ENCODE measurements at regions not wholly inside any gene's neighbourhood (a gene's known extent, or its start where the extent isn't known, plus 50 kb on each side); places are given as distances from the start of the nearest gene placed in this dataset.

DNA sequence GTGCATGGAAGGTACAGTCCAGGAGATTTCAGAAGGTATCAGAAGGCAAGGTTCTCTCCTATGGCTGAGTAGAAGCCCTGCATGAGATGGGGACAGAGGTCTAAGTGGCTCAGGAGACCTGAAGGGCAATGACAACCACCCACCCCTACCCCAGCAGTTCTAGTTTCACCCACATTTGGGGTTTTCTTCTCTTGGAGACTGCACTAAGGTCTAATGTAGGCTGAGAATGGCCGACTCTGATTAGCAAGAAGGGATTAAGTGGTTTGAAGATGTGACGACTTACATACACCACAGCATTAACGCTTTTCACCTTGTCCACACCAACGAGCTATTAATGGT, 71.7 kb upstream of the SOX5 start:
- H3K27me3 ChIP-seq = no peaks in the 10 kb centered on the region
- intact Hi-C loops (cut with DNase I; ENCODE audit: low total_unique reads) = no loop called here
- H3K36me3 ChIP-seq (ENCODE audit: low read depth, missing control alignments) = no peaks in the 10 kb centered on the region
- H3K4me3 ChIP-seq = no peak overlapping the region
- no peaks in the 10 kb centered on the region for H3K9me3 ChIP-seq
- DNase-seq = no peak
- no peak overlapping the region for H3K27ac ChIP-seq
- 94 to 96% methylated on average over 4 of the region's 4 CpGs for WGBS, 2 donors
- no peaks in the 10 kb centered on the region for H3K4me1 ChIP-seq
- no peak for TF ChIP-seq POLR2A (IDR thresholded peaks at IDR 0.05)
- TF ChIP-seq, protein P1, sequence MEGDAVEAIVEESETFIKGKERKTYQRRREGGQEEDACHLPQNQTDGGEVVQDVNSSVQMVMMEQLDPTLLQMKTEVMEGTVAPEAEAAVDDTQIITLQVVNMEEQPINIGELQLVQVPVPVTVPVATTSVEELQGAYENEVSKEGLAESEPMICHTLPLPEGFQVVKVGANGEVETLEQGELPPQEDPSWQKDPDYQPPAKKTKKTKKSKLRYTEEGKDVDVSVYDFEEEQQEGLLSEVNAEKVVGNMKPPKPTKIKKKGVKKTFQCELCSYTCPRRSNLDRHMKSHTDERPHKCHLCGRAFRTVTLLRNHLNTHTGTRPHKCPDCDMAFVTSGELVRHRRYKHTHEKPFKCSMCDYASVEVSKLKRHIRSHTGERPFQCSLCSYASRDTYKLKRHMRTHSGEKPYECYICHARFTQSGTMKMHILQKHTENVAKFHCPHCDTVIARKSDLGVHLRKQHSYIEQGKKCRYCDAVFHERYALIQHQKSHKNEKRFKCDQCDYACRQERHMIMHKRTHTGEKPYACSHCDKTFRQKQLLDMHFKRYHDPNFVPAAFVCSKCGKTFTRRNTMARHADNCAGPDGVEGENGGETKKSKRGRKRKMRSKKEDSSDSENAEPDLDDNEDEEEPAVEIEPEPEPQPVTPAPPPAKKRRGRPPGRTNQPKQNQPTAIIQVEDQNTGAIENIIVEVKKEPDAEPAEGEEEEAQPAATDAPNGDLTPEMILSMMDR (IDR thresholded peaks at IDR 0.05) = no peak

DNA sequence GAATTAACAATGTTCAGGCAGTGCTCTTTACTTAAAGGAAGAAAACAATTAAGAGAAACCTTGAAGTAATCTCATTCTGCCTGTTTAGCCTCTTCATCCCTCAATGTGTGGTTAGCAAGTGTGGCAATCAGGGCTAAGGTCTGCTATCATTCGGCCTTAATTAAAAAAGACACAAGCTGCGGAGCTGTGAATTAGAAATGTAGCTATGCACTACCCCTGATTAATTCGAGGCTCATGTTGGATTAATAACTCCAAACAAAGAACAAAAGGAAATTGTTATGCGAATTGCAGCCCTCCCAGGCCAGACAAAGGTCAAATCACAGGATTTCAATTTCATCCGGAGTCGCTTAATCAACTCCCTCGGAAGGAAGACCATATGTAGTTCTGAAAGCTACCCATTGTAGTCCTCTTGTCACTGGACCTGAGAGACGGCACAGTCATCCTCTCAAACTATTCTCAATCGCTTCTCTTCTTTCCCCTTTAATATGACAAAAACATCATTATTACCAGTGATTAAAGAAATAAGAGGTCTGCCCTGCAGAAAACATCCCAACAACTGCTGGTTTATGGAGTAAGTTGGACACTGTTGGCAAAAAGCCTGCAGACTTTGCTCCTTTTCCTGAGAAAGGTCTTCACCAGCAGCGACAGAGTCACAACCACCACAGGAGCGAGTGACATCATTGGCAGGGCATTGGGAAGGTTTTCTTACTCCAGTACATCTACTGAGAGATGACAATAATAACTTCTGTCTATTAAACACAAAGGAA, 71.1 kb upstream of the SOX5 start:
- TF ChIP-seq POLR2A (IDR thresholded peaks at IDR 0.05) = no peak
- TF ChIP-seq, protein P1 (IDR thresholded peaks at IDR 0.05) = no peak
- no peak for DNase-seq
- Histone ChIP-seq H3K27ac (no peak overlapping the region), H3K36me3 (ENCODE audit: low read depth, missing control alignments) (no peaks in the 10 kb centered on the region), H3K27me3 (no peaks in the 10 kb centered on the region), H3K4me3 (no peak overlapping the region), H3K4me1 (no peaks in the 10 kb centered on the region), H3K9me3 (no peaks in the 10 kb centered on the region)
- intact Hi-C loops (cut with DNase I; ENCODE audit: low total_unique reads) = no loop called here
- WGBS, 2 donors = 82 to 85% methylated on average over 11 of the region's 11 CpGs

- no peak overlapping the region for H3K27ac ChIP-seq
- no peak for TF ChIP-seq POLR2A (IDR thresholded peaks at IDR 0.05)
- TF ChIP-seq, protein P1 (IDR thresholded peaks at IDR 0.05) = no peak
- intact Hi-C loops (cut with DNase I; ENCODE audit: low total_unique reads) = no loop called here
- WGBS, 2 donors = 92 to 95% methylated on average over 2 of the region's 2 CpGs
- no peaks in the 10 kb centered on the region for H3K27me3 ChIP-seq
- no peak overlapping the region for H3K4me3 ChIP-seq
- H3K36me3 ChIP-seq (ENCODE audit: low read depth, missing control alignments) = no peaks in the 10 kb centered on the region
- H3K4me1 ChIP-seq = no peaks in the 10 kb centered on the region
- H3K9me3 ChIP-seq = no peaks in the 10 kb centered on the region
- DNase-seq = no peak
Measured at GRCh38 chr12:24015833-24016160, 66.3 kb upstream of the SOX5 start.

- Histone ChIP-seq H3K4me1 (no peaks in the 10 kb centered on the region), H3K9me3 (no peaks in the 10 kb centered on the region), H3K36me3 (ENCODE audit: low read depth, missing control alignments) (no peaks in the 10 kb centered on the region), H3K27me3 (no peaks in the 10 kb centered on the region), H3K4me3 (no peak overlapping the region), H3K27ac (no peak overlapping the region)
- intact Hi-C loops (cut with DNase I; ENCODE audit: low total_unique reads) = no loop called here
- 71 to 81% methylated on average over 10 of the region's 10 CpGs for WGBS, 2 donors
- TF ChIP-seq POLR2A (IDR thresholded peaks at IDR 0.05) = no peak
- TF ChIP-seq, protein P1 (IDR thresholded peaks at IDR 0.05) = no peak
- DNase-seq = no peak
Measured at GRCh38 chr12:24014915-24015832, 65.7 kb upstream of the SOX5 start.
